Panc1 (cell line): ENCODE measurements at regions not wholly inside any gene's neighbourhood (a gene's known extent, or its start where the extent isn't known, plus 50 kb on each side); places are given as distances from the start of the nearest gene placed in this dataset.

Experiments used
- ATAC-seq: fragments of 200-7000 bp; cut with Tn5 transposase; 2 replicates; pipeline ENCODE4 v1.9.1; 2020; ENCODE audit warnings: mild to moderate bottlenecking, moderate library complexity
- BruUV-seq: library from RNA; stranded (reverse); fragments of 400-500 nt; replicated peaks from 2 replicates; lab custom pipeline; 2021; lab: Mats Ljungman, UMichigan
- CTCF ChIA-PET: fragments of 300-600 bp; sonication (Branson Sonifier 250); formaldehyde crosslinking; loops from one replicate; lab custom pipeline; 2022; ENCODE audit warnings: antibody characterized with exemption; lab: Charles Lee
- POLR2A ChIA-PET: fragments of 300-600 bp; sonication (Branson Sonifier 250); formaldehyde crosslinking; loops from one replicate; lab custom pipeline; 2022; ENCODE audit warnings: antibody characterized with exemption; lab: Charles Lee
- DNase-seq: peaks from one replicate; pipeline ENCODE4 v3.0.0-alpha.2; 2010; ENCODE audit warnings: low read depth, low spot score
- H3K27ac ChIP-seq: 2 replicates; pipeline ENCODE4 v1.5.1; 2011; ENCODE audit warnings: mild to moderate bottlenecking, low read length, inconsistent platforms
- H3K27me3 ChIP-seq: fragments of 200-500 bp; sonication (Bioruptor generic); 2 replicates; pipeline ENCODE4 v1.6.0; 2014; ENCODE audit warnings: low read length, inconsistent platforms; ENCODE audit not compliant: control insufficient read depth, insufficient read depth
- H3K36me3 ChIP-seq: fragments of 200-500 bp; sonication (Bioruptor generic); 2 replicates; pipeline ENCODE4 v1.5.1; 2014; ENCODE audit warnings: inconsistent platforms, mild to moderate bottlenecking, low read length, moderate library complexity; ENCODE audit not compliant: control insufficient read depth, insufficient read depth
- H3K4me1 ChIP-seq: 2 replicates; pipeline ENCODE4 v1.5.1; 2011; ENCODE audit warnings: inconsistent platforms, mild to moderate bottlenecking, low read length, moderate library complexity; ENCODE audit not compliant: control insufficient read depth, insufficient read depth
- H3K4me3 ChIP-seq, 2 experiments: 2 replicates each; pipeline ENCODE4 v1.5.1; 2011 to 2012; ENCODE audit warnings: low read depth in 2 of 2, low read length in 2 of 2, mild to moderate bottlenecking in 2 of 2, inconsistent platforms in 1 of 2, moderate library complexity in 1 of 2
- H3K9me3 ChIP-seq: fragments of 200-500 bp; sonication (Bioruptor generic); 2 replicates; pipeline ENCODE4 v1.5.1; 2014; ENCODE audit warnings: low read depth, mild to moderate bottlenecking, inconsistent platforms, low read length, moderate library complexity; ENCODE audit not compliant: control insufficient read depth, insufficient read depth
- CTCF ChIP-seq: fragments of 450-650 bp; IDR thresholded peaks from 2 replicates; pipeline ENCODE4 v1.5.1; 2017; ENCODE audit warnings: mild to moderate bottlenecking
- POLR2AphosphoS5 ChIP-seq: IDR thresholded peaks from 2 replicates; pipeline ENCODE4 v1.6.1; 2012; ENCODE audit warnings: mild to moderate bottlenecking, low read depth, low read length, moderate library complexity
- SIN3A ChIP-seq: IDR thresholded peaks from 2 replicates; pipeline ENCODE4 v1.6.1; 2012; ENCODE audit warnings: low read depth, mild to moderate bottlenecking, low read length, moderate library complexity, borderline replicate concordance; ENCODE audit not compliant: insufficient read depth
- TCF7L2 ChIP-seq: IDR thresholded peaks from 2 replicates; pipeline ENCODE4 v1.6.1; 2011; ENCODE audit warnings: mild to moderate bottlenecking, low read depth, low read length, inconsistent platforms
- in situ Hi-C: cut with HindIII; loops from 2 replicates; pipeline ENCODE4 v1.10.0; 2016; ENCODE audit warnings: low sequenced_read_pairs, low pct_unique_long_range_greater_than_20kb
- intact Hi-C: fragments of 100-400 bp; cut with micrococcal nuclease; formaldehyde crosslinking; loops from one replicate; pipeline ENCODE4 v1.10.0; 2022; ENCODE audit not compliant: unreplicated experiment
- TF ChIP-seq, protein P1 (sequence below), 2 experiments: IDR thresholded peaks; 2 replicates each; pipeline ENCODE4 v1.6.1; 2011 to 2012; ENCODE audit warnings: low read depth in 2 of 2, control low read depth in 1 of 2, low read length in 1 of 2, mild to moderate bottlenecking in 1 of 2, moderate library complexity in 1 of 2; ENCODE audit not compliant: insufficient read depth in 1 of 2

GRCh38 chr19:32219881-32220472 is 125.4 kb upstream of the ZNF507 start:
- POLR2A ChIA-PET: interaction anchor here (0.6 kb wide), 1 partner anchor 50 kb away, joined by 5 read pairs; no protein-coding TSS in a partner anchor
- no peak overlapping the region for H3K4me3 ChIP-seq
- CTCF ChIA-PET: interaction anchor here (0.6 to 0.9 kb wide), 3 partner anchors 140 to 1411 kb away, joined by 3 to 4 read pairs (median 3); no protein-coding TSS in a partner anchor
- H3K4me1 ChIP-seq: no peaks in the 10 kb centered on the region
- intact Hi-C loops (loop anchor here (5.0 to 10.0 kb wide), 3 partner anchors 185 to 1538 kb away; no protein-coding TSS in a partner anchor), in situ Hi-C loops (no loop called here)
- TF ChIP-seq SIN3A (no peak), CTCF (no peak), TCF7L2 (no peak), POLR2AphosphoS5 (no peak)
- TF ChIP-seq, protein P1, sequence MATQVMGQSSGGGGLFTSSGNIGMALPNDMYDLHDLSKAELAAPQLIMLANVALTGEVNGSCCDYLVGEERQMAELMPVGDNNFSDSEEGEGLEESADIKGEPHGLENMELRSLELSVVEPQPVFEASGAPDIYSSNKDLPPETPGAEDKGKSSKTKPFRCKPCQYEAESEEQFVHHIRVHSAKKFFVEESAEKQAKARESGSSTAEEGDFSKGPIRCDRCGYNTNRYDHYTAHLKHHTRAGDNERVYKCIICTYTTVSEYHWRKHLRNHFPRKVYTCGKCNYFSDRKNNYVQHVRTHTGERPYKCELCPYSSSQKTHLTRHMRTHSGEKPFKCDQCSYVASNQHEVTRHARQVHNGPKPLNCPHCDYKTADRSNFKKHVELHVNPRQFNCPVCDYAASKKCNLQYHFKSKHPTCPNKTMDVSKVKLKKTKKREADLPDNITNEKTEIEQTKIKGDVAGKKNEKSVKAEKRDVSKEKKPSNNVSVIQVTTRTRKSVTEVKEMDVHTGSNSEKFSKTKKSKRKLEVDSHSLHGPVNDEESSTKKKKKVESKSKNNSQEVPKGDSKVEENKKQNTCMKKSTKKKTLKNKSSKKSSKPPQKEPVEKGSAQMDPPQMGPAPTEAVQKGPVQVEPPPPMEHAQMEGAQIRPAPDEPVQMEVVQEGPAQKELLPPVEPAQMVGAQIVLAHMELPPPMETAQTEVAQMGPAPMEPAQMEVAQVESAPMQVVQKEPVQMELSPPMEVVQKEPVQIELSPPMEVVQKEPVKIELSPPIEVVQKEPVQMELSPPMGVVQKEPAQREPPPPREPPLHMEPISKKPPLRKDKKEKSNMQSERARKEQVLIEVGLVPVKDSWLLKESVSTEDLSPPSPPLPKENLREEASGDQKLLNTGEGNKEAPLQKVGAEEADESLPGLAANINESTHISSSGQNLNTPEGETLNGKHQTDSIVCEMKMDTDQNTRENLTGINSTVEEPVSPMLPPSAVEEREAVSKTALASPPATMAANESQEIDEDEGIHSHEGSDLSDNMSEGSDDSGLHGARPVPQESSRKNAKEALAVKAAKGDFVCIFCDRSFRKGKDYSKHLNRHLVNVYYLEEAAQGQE (IDR thresholded peaks at IDR 0.05; ENCODE audit: insufficient read depth in 1 of 2, low read depth in 2 of 2, low read length in 1 of 2): no peak
- H3K27me3 ChIP-seq: peaks cover 6% of the 10 kb centered on the region
- no peaks in the 10 kb centered on the region for H3K36me3 ChIP-seq
- ATAC-seq (no peak), DNase-seq (no peak)
- BruUV-seq: no TSS peak
- no peaks in the 10 kb centered on the region for H3K9me3 ChIP-seq
- H3K27ac ChIP-seq: no peak overlapping the region

DNA sequence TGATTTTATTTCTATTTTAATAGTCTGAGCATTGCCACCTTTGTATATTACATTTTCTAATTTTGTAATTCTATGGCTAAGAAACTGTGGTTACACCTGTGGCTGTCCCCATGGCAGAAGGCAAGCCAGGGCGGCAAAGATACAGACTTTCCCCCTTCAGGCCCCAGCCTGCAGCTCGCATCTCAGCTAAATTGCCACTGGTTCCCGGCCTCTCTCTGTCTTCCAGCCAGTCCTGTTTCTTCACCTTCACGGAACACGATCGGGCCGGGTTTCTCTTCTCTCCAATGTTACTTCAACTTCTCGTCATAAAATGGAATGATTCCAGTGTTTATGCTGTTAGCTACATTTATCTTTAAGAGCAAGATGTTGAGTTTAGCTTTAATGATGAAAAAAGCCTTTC is 124.5 kb upstream of the ZNF507 start:
- BruUV-seq: no TSS peak
- ATAC-seq (no peak), DNase-seq (no peak)
- intact Hi-C loops (loop anchor here (5.0 to 10.0 kb wide), 3 partner anchors 186 to 1539 kb away; no protein-coding TSS in a partner anchor), in situ Hi-C loops (no loop called here)
- H3K9me3 ChIP-seq: no peaks in the 10 kb centered on the region
- ChIA-PET POLR2A (no interaction called here), CTCF (interaction anchor here (0.6 kb wide), 2 partner anchors 1412 to 1605 kb away, joined by 3 read pairs; no protein-coding TSS in a partner anchor)
- no peak overlapping the region for H3K27ac ChIP-seq
- no peak for TF ChIP-seq CTCF
- TF ChIP-seq POLR2AphosphoS5: no peak
- TF ChIP-seq, protein P1 (IDR thresholded peaks at IDR 0.05; ENCODE audit: insufficient read depth in 1 of 2, low read depth in 2 of 2, low read length in 1 of 2): no peak
- TF ChIP-seq TCF7L2: no peak
- TF ChIP-seq SIN3A: no peak
- no peaks in the 10 kb centered on the region for H3K36me3 ChIP-seq
- H3K4me3 ChIP-seq: no peak overlapping the region
- H3K27me3 ChIP-seq: peaks cover 7% of the 10 kb centered on the region
- H3K4me1 ChIP-seq: no peaks in the 10 kb centered on the region
